Heart left ventricle (tissue), 16 donors: ENCODE measurements at regions not wholly inside any gene's neighbourhood (a gene's known extent, or its start where the extent isn't known, plus 50 kb on each side); places are given as distances from the start of the nearest gene placed in this dataset.

ENCODE experiments used
- ATAC-seq, 4 donors: fragments of 200-7000 bp; cut with Tn5 transposase; one replicate each; pipeline ENCODE4 v1.9.1; 2020 to 2022; ENCODE audit warnings: moderate library complexity in 4 of 4, mild to moderate bottlenecking in 3 of 4, moderate number of reproducible peaks in 1 of 4
- DNase-seq, 5 donors: peaks; one replicate each; pipeline ENCODE4 v3.0.0-alpha.2; 2020
- H3K27ac ChIP-seq, 12 donors: fragments of 200-600 bp; sonication (generic) in 4 of 12; one replicate each; pipeline versions ENCODE4 v1.5.0 to v1.8.0; 2016 to 2022; ENCODE audit warnings: mild to moderate bottlenecking in 2 of 12
- H3K27me3 ChIP-seq, 9 donors: fragments of 200-600 bp; sonication (generic) in 2 of 9; one replicate each; pipeline versions ENCODE4 v1.5.1 to v1.8.0; 2016 to 2022; ENCODE audit warnings: mild to moderate bottlenecking in 3 of 9
- H3K36me3 ChIP-seq, 9 donors: fragments of 200-600 bp; sonication (generic) in 2 of 9; one replicate each; pipeline versions ENCODE4 v1.5.0 to v1.8.0; 2018 to 2022; ENCODE audit warnings: mild to moderate bottlenecking in 2 of 9
- H3K4me1 ChIP-seq, 12 donors: fragments of 200-600 bp; sonication (generic) in 4 of 12; one replicate each; pipeline versions ENCODE4 v1.5.0 to v1.8.0; 2016 to 2022; ENCODE audit warnings: mild to moderate bottlenecking in 3 of 12
- H3K4me3 ChIP-seq, 12 donors: fragments of 200-600 bp; sonication (generic) in 4 of 12; one replicate each; pipeline versions ENCODE4 v1.5.0 to v1.8.0; 2017 to 2022; ENCODE audit warnings: mild to moderate bottlenecking in 9 of 12, moderate library complexity in 4 of 12
- H3K9me3 ChIP-seq, 12 donors: fragments of 200-600 bp; sonication (generic) in 4 of 12; one replicate each; pipeline versions ENCODE4 v1.5.0 to v1.8.0; 2016 to 2022; ENCODE audit warnings: mild to moderate bottlenecking in 1 of 12
- POLR2A ChIP-seq, 2 donors: fragments of 450-650 bp; IDR thresholded peaks; one replicate each; pipeline ENCODE4 v1.6.1; 2017; ENCODE audit warnings: antibody characterized with exemption in 2 of 2, mild to moderate bottlenecking in 2 of 2, moderate library complexity in 2 of 2
- WGBS, 4 donors: extraction: QIAGEN DNeasy Blood & Tissue Kit in 2 of 4; methylation state at CpG; one replicate each; pipeline versions ENCODE4 v1.1.5 to v1.1.7; 2013 to 2018; 5-methylcytosine and 5-hydroxymethylcytosine counted together
- intact Hi-C, 10 donors: fragments of 100-400 bp; cut with DNase I; formaldehyde crosslinking; loops; one replicate each; pipeline versions ENCODE4 v1.11.1 to v1.14.2; 2022
- TF ChIP-seq, protein P1 (sequence below), 12 donors: fragments of 200-600 bp; sonication (generic) in 4 of 12; IDR thresholded peaks; one replicate each; pipeline versions ENCODE4 v1.5.0 to v1.8.0; 2018 to 2022; ENCODE audit warnings: antibody characterized with exemption in 12 of 12, mild to moderate bottlenecking in 5 of 12
- donor health status: ischemic (EF 13 %, LVEDD 7.1; RV severe dilation, severe dysfunction).
- donor health status: healthy with polysubstance abuse.
- donor health status: DM: no; HTN: yes; CAD: no.
- donor health status: DM: no; HTN: no; CAD: no.
- donor health status: ischemic (EF 25% LVEDD 6.9; RV normal size, moderate dysfunction).
- donor health status: ischemic (EF 25% LVEDD 5.7; RV mildly dilated, moderate dysfunction).
- donor health status: healthy.
- donor health status: DM: yes; HTN: yes; CAD: no.
- donor health status: ischemic (EF 35%, LVEDD 5.7; RV mildly dilated, moderate dysfunction).
- donor health status: nonischemic (EF 11% LVEDD 7.7; RV severe dilation, severe dysfunction).
- donor health status: DM: yes; HTN: yes; CAD: no.
- donor health status: PGD.
- donor health status: ischemic (EF 29% LVEDD 5.4; RV normal size, mild dysfunction).
- donor health status: nonischemic (EF 23%, LVEDD 6.1; RV moderate dilation, normal function).

DNA sequence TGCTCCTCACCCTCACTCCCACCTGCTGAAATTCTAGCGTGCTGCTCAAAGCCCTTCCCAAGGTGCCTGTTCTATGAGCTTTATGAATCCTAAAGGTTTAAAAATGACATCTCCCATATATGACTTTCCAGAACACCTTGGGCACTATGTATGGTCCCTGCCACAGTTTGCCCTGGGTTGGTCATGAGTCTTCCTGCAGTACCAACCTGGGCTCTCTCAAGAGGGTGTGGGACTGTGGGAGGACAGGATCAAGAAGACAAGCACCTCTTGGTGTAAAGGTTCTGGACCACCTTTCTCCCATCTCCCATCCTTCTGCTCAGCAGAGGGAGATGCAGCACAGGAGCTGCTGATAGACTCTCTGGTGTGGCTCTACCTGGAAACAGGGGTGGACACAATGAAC is 134.1 kb downstream of the FCRL5 start:
- TF ChIP-seq, protein P1, sequence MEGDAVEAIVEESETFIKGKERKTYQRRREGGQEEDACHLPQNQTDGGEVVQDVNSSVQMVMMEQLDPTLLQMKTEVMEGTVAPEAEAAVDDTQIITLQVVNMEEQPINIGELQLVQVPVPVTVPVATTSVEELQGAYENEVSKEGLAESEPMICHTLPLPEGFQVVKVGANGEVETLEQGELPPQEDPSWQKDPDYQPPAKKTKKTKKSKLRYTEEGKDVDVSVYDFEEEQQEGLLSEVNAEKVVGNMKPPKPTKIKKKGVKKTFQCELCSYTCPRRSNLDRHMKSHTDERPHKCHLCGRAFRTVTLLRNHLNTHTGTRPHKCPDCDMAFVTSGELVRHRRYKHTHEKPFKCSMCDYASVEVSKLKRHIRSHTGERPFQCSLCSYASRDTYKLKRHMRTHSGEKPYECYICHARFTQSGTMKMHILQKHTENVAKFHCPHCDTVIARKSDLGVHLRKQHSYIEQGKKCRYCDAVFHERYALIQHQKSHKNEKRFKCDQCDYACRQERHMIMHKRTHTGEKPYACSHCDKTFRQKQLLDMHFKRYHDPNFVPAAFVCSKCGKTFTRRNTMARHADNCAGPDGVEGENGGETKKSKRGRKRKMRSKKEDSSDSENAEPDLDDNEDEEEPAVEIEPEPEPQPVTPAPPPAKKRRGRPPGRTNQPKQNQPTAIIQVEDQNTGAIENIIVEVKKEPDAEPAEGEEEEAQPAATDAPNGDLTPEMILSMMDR (IDR thresholded peaks at IDR 0.05) = no peak
- no peak for TF ChIP-seq POLR2A (IDR thresholded peaks at IDR 0.05)
- no peak overlapping the region for H3K27ac ChIP-seq
- 88 to 95% (median 92%) methylated on average over 1 of the region's 1 CpG for WGBS, 4 donors
- H3K4me3 ChIP-seq = no peak overlapping the region
- intact Hi-C loops = no loop called here
- no peaks in the 10 kb centered on the region for H3K36me3 ChIP-seq
- no peaks in the 10 kb centered on the region for H3K4me1 ChIP-seq
- peaks cover 0 to 14% (median 0%) of the 10 kb centered on the region in 9 donors for H3K27me3 ChIP-seq
- no peak for DNase-seq
- no peaks in the 10 kb centered on the region for H3K9me3 ChIP-seq
- ATAC-seq = no peak

DNA sequence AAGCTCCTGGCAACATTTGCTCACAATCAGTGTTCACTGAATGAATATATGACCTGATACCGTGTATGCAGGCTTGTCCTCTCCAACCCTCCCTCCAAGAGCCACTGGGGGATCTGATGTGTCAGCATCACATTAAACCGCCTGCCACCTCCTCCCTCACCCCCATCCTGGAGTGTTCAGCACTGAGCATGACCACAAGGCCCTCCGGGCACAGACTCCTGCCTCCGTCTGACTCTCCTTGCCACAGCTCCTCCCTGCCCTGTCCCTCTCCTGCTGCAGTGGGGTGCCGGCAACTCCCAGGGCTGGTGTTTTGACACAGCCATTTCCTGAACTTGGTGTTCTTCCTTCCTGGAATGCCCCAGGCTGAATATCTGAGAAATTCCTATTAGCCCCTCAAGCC is 136.7 kb downstream of the FCRL5 start:
- intact Hi-C loops = no loop called here
- Histone ChIP-seq H3K27me3 (peaks cover 0 to 14% (median 0%) of the 10 kb centered on the region in 9 donors), H3K36me3 (no peaks in the 10 kb centered on the region), H3K4me3 (no peak overlapping the region), H3K4me1 (no peaks in the 10 kb centered on the region), H3K9me3 (no peaks in the 10 kb centered on the region), H3K27ac (no peak overlapping the region)
- TF ChIP-seq, protein P1 (IDR thresholded peaks at IDR 0.05) = no peak
- no peak for TF ChIP-seq POLR2A (IDR thresholded peaks at IDR 0.05)
- ATAC-seq (no peak), DNase-seq (no peak)
- WGBS, 4 donors = 59 to 74% (median 65%) methylated on average over 5 of the region's 5 CpGs

DNA sequence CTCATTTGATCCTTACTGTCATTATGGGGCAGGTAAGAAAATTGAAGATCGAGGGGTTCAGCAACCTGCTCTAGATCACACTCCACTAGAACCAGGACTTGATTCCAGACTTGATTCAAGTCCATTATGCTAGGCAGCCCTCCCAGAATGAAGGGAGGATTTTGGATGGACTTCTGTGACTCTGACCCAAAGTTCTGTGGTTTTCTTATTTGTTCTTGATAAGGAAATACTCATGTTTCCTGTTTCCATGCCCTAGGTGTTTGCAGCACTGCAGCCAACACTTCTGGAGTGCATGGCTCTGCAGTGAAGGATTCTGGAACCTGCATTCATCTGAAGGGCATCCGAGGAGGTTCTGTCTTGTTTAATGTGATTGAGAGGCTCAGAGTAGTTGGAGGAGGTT is 140.0 kb downstream of the FCRL5 start:
- TF ChIP-seq, protein P1 (IDR thresholded peaks at IDR 0.05) = no peak
- TF ChIP-seq POLR2A (IDR thresholded peaks at IDR 0.05) = no peak
- no peak overlapping the region for H3K4me3 ChIP-seq
- ATAC-seq (no peak), DNase-seq (no peak)
- H3K27me3 ChIP-seq = no peaks in the 10 kb centered on the region
- no peak overlapping the region for H3K27ac ChIP-seq
- H3K9me3 ChIP-seq = no peaks in the 10 kb centered on the region
- no peaks in the 10 kb centered on the region for H3K36me3 ChIP-seq
- intact Hi-C loops = no loop called here
- no peaks in the 10 kb centered on the region for H3K4me1 ChIP-seq
- WGBS, 4 donors = 70 to 86% (median 80%) methylated on average over 2 of the region's 2 CpGs

DNA sequence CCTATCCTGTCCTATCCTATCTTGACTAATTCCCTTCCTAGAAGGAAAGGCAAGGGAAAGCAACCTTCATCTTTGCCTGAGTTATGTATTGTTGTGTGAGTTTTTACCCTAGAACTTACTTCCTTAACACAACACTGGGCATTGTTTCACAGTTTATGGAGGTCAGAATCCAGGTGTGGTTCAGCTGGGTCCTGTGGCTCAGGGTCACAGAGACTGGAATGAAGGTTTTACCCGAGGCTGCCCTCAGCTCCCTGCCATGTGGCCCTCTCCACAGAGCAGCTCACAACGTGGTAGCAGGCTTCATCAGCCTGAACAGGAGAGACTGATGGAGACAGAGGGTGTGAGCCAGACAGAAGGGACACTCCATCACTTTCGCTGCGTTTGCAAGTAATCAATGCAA is 140.5 kb downstream of the FCRL5 start:
- H3K27me3 ChIP-seq = no peaks in the 10 kb centered on the region
- H3K27ac ChIP-seq = no peak overlapping the region
- no peak for TF ChIP-seq POLR2A (IDR thresholded peaks at IDR 0.05)
- H3K4me1 ChIP-seq = no peaks in the 10 kb centered on the region
- no peak for DNase-seq
- no peak overlapping the region for H3K4me3 ChIP-seq
- no peak for ATAC-seq
- 59 to 64% (median 62%) methylated on average over 4 of the region's 4 CpGs for WGBS, 4 donors
- H3K9me3 ChIP-seq = no peaks in the 10 kb centered on the region
- H3K36me3 ChIP-seq = no peaks in the 10 kb centered on the region
- intact Hi-C loops = no loop called here

DNA sequence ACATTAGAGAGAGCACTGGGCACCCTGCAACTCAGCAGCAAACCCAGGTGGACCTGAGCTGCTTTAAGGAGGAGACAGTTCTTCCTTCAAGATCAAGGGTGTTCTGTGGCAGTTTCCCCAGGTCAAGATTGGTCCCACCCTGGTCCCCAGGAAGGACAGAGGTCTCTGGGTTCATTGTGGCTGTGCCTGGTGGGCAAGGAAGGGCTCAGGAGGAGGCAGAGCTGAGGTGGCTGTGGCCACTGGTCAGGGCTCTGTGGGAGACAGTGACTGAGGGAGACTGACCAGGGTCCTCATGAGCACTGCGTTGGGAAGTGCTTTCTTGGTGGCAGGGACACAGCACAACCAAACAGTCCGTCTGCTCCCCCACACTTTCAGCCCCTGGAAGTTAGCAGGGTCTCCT is 141.3 kb downstream of the FCRL5 start:
- TF ChIP-seq POLR2A (IDR thresholded peaks at IDR 0.05) = no peak
- TF ChIP-seq, protein P1 (IDR thresholded peaks at IDR 0.05) = no peak
- Histone ChIP-seq H3K27ac (no peak overlapping the region), H3K36me3 (no peaks in the 10 kb centered on the region), H3K27me3 (no peaks in the 10 kb centered on the region), H3K4me1 (no peaks in the 10 kb centered on the region), H3K4me3 (no peak overlapping the region), H3K9me3 (no peaks in the 10 kb centered on the region)
- ATAC-seq (no peak), DNase-seq (no peak)
- intact Hi-C loops = no loop called here
- 71 to 80% (median 77%) methylated on average over 2 of the region's 2 CpGs for WGBS, 4 donors
